Lower leg skin (tissue), 3 donors: ENCODE measurements at regions not wholly inside any gene's neighbourhood (a gene's known extent, or its start where the extent isn't known, plus 50 kb on each side); places are given as distances from the start of the nearest gene placed in this dataset.

Source experiments
- POLR2A ChIP-seq, 2 donors: fragments of 450-650 bp; IDR thresholded peaks; one replicate each; pipeline ENCODE4 v1.6.1; 2016 to 2017; ENCODE audit warnings: antibody characterized with exemption in 2 of 2, mild to moderate bottlenecking in 1 of 2, moderate library complexity in 1 of 2
- TF ChIP-seq, protein P1 (sequence below), 3 donors: fragments of 450-650 bp; IDR thresholded peaks; one replicate each; pipeline ENCODE4 v1.5.1; 2016; ENCODE audit warnings: antibody characterized with exemption in 3 of 3, mild to moderate bottlenecking in 3 of 3, moderate library complexity in 2 of 3

GRCh38 chr5:17925276-17925675, 291.0 kb downstream of the TAF11L14 start:
- no peak for TF ChIP-seq POLR2A (IDR thresholded peaks at IDR 0.05)
- TF ChIP-seq, protein P1, sequence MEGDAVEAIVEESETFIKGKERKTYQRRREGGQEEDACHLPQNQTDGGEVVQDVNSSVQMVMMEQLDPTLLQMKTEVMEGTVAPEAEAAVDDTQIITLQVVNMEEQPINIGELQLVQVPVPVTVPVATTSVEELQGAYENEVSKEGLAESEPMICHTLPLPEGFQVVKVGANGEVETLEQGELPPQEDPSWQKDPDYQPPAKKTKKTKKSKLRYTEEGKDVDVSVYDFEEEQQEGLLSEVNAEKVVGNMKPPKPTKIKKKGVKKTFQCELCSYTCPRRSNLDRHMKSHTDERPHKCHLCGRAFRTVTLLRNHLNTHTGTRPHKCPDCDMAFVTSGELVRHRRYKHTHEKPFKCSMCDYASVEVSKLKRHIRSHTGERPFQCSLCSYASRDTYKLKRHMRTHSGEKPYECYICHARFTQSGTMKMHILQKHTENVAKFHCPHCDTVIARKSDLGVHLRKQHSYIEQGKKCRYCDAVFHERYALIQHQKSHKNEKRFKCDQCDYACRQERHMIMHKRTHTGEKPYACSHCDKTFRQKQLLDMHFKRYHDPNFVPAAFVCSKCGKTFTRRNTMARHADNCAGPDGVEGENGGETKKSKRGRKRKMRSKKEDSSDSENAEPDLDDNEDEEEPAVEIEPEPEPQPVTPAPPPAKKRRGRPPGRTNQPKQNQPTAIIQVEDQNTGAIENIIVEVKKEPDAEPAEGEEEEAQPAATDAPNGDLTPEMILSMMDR (IDR thresholded peaks at IDR 0.05), result no peak
